ENCODE measurements at regions not wholly inside any gene's neighbourhood (a gene's known extent, or its start where the extent isn't known, plus 50 kb on each side); places are given as distances from the start of the nearest gene placed in this dataset.

DNA sequence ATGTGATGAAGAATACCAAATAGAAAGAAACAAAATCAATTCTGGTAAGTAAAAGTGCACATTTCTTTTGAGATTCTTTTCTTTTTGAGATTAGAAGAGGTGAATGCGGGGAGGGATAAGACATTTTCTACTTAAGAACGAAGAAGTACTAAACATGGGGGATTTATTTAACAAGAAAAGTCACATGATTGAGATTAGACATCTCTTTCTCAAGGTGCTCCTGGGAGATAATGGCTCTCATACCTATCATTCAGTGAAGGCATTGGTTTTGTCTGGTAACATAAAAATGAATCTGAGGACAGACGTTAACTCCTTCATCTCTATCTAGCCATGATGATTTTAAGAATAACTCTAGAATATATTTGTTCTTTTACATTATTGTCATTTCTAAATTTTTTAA is 147.9 kb upstream of the SAMSN1 start:
- H3K36me3 ChIP-seq (ENCODE audit: insufficient read depth, low read length): no peaks in the 10 kb centered on the region

DNA sequence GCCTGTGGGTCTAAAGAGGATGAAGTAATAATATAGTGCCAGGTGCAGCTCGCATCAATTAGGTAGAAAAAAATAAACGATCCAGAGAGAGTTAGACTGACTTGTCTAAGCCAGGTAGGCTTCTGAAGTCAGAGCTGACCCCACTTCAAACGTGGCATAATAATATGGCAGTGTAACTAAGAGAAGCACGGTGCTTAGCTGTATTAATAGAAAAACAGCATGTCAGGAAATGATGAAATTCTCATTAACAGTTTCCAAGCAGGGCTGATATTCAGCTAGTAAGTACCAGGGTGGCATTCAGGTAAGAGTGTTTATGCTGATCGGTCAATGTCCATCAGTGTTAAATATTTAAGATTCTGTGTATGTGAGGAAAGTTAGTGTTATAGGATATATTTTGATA is 145.8 kb upstream of the SAMSN1 start:
- Histone ChIP-seq H3K27ac (ENCODE audit: low read depth, low read length, poor library complexity, severe bottlenecking) (peak overlapping the region; percentile 43), H3K4me2 (ENCODE audit: low read length) (peak overlapping the region; percentile 55), H3K36me3 (ENCODE audit: insufficient read depth, low read length) (no peaks in the 10 kb centered on the region), H3K9me3 (ENCODE audit: low read length) (no peaks in the 10 kb centered on the region), H3K4me3 (ENCODE audit: low read depth, low read length, poor library complexity, severe bottlenecking) (peak overlapping the region; percentile 19), H4K20me1 (ENCODE audit: insufficient read depth, low read length) (no peaks in the 10 kb centered on the region), H3K4me1 (ENCODE audit: insufficient read depth, low read length, poor library complexity, severe bottlenecking) (peaks cover 46% of the 10 kb centered on the region), H3K79me2 (ENCODE audit: insufficient read depth, low read depth, low read length) (no peaks in the 10 kb centered on the region), H2AFZ (ENCODE audit: low read length) (peak overlapping the region; percentile 100), H3K9me2 (ENCODE audit: insufficient read depth, low read length) (no peaks in the 10 kb centered on the region)
- no TSS peak for BruUV-seq (replicated peaks)
- intact Hi-C loops (cut with micrococcal nuclease; ENCODE audit: unreplicated experiment): loop anchor here (5.0 kb wide), 1 partner anchor 40 kb away; no protein-coding TSS in a partner anchor
- TF ChIP-seq EZH2phosphoT487 (IDR thresholded peaks at IDR 0.05; ENCODE audit: borderline replicate concordance, low read depth, low read length): no peak
- TF ChIP-seq, protein P1, sequence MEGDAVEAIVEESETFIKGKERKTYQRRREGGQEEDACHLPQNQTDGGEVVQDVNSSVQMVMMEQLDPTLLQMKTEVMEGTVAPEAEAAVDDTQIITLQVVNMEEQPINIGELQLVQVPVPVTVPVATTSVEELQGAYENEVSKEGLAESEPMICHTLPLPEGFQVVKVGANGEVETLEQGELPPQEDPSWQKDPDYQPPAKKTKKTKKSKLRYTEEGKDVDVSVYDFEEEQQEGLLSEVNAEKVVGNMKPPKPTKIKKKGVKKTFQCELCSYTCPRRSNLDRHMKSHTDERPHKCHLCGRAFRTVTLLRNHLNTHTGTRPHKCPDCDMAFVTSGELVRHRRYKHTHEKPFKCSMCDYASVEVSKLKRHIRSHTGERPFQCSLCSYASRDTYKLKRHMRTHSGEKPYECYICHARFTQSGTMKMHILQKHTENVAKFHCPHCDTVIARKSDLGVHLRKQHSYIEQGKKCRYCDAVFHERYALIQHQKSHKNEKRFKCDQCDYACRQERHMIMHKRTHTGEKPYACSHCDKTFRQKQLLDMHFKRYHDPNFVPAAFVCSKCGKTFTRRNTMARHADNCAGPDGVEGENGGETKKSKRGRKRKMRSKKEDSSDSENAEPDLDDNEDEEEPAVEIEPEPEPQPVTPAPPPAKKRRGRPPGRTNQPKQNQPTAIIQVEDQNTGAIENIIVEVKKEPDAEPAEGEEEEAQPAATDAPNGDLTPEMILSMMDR (conservative IDR thresholded peaks at IDR 0.05; ENCODE audit: low read length): no peak
- CTCF ChIA-PET (ENCODE audit: unreplicated experiment): interaction anchor here (1.2 to 1.6 kb wide), 2 partner anchors 14 to 16 kb away, joined by 3 to 8 read pairs; no protein-coding TSS in a partner anchor
- POLR2A ChIA-PET: interaction anchor here (0.6 to 3.5 kb wide), 15 partner anchors 8 to 1040 kb away, joined by 3 to 48 read pairs (median 4); no protein-coding TSS in a partner anchor
- DNase-seq (ENCODE audit: low spot score): peak; percentile 69

More for the DNA sequence above, 147.9 kb upstream of the SAMSN1 start:
- Histone ChIP-seq H3K9me2 (ENCODE audit: insufficient read depth, low read length) (no peaks in the 10 kb centered on the region), H3K27ac (ENCODE audit: low read depth, low read length, poor library complexity, severe bottlenecking) (no peak overlapping the region), H4K20me1 (ENCODE audit: insufficient read depth, low read length) (no peaks in the 10 kb centered on the region), H3K79me2 (ENCODE audit: insufficient read depth, low read depth, low read length) (no peaks in the 10 kb centered on the region), H2AFZ (ENCODE audit: low read length) (no peak overlapping the region), H3K4me2 (ENCODE audit: low read length) (no peak overlapping the region), H3K4me3 (ENCODE audit: low read depth, low read length, poor library complexity, severe bottlenecking) (no peak overlapping the region), H3K4me1 (ENCODE audit: insufficient read depth, low read length, poor library complexity, severe bottlenecking) (peaks cover 29% of the 10 kb centered on the region), H3K9me3 (ENCODE audit: low read length) (no peaks in the 10 kb centered on the region)
- no peak for TF ChIP-seq EZH2phosphoT487 (IDR thresholded peaks at IDR 0.05; ENCODE audit: borderline replicate concordance, low read depth, low read length)
- TF ChIP-seq, protein P1 (conservative IDR thresholded peaks at IDR 0.05; ENCODE audit: low read length): no peak
- CTCF ChIA-PET (ENCODE audit: unreplicated experiment): no interaction called here
- intact Hi-C loops (cut with micrococcal nuclease; ENCODE audit: unreplicated experiment): loop anchor here (5.0 kb wide), 1 partner anchor 38 kb away; no protein-coding TSS in a partner anchor
- DNase-seq (ENCODE audit: low spot score): no peak
- POLR2A ChIA-PET: interaction anchor here (0.6 kb wide), 1 partner anchor 103 kb away, joined by 3 read pairs; no protein-coding TSS in a partner anchor
- BruUV-seq (replicated peaks): no TSS peak

DNA sequence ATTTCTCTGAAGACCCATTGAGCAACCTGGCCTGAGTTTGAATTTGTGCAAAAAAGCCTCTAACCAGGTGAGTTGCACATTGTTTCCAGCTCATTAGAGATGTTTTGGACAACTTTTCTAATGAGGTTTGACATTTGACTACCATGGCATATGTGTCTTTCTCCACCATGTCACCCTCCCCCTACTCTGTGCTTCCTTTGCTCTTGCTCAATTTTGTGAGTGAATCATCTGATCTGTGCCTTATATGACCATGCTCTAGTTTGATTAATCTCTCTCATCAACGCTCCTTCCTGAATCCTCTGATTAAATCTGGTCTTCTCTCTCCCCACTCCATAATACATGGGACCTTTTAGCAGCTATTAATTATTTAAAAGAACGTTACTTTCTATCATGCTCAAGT is 144.8 kb upstream of the SAMSN1 start:
- POLR2A ChIA-PET: interaction anchor here (0.6 to 3.5 kb wide), 6 partner anchors 10 to 308 kb away, joined by 3 to 48 read pairs (median 4); partner anchors contain the start of gene HSPA13
- Histone ChIP-seq H3K4me3 (ENCODE audit: low read depth, low read length, poor library complexity, severe bottlenecking) (no peak overlapping the region), H3K4me1 (ENCODE audit: insufficient read depth, low read length, poor library complexity, severe bottlenecking) (peaks cover 56% of the 10 kb centered on the region), H4K20me1 (ENCODE audit: insufficient read depth, low read length) (no peaks in the 10 kb centered on the region), H3K79me2 (ENCODE audit: insufficient read depth, low read depth, low read length) (no peaks in the 10 kb centered on the region), H2AFZ (ENCODE audit: low read length) (peak overlapping the region; percentile 100; the same call in 1 of the 2 replicates), H3K36me3 (ENCODE audit: insufficient read depth, low read length) (no peaks in the 10 kb centered on the region), H3K27ac (ENCODE audit: low read depth, low read length, poor library complexity, severe bottlenecking) (no peak overlapping the region), H3K9me3 (ENCODE audit: low read length) (no peaks in the 10 kb centered on the region), H3K4me2 (ENCODE audit: low read length) (no peak overlapping the region), H3K9me2 (ENCODE audit: insufficient read depth, low read length) (no peaks in the 10 kb centered on the region)
- CTCF ChIA-PET (ENCODE audit: unreplicated experiment): no interaction called here
- intact Hi-C loops (cut with micrococcal nuclease; ENCODE audit: unreplicated experiment): loop anchor here (5.0 kb wide), 1 partner anchor 41 kb away; no protein-coding TSS in a partner anchor
- BruUV-seq (replicated peaks): no TSS peak
- TF ChIP-seq, protein P1 (conservative IDR thresholded peaks at IDR 0.05; ENCODE audit: low read length): no peak
- no peak for TF ChIP-seq EZH2phosphoT487 (IDR thresholded peaks at IDR 0.05; ENCODE audit: borderline replicate concordance, low read depth, low read length)
- DNase-seq (ENCODE audit: low spot score): no peak
